22Rv1 (cell line): ENCODE measurements at regions not wholly inside any gene's neighbourhood (a gene's known extent, or its start where the extent isn't known, plus 50 kb on each side); places are given as distances from the start of the nearest gene placed in this dataset.

ENCODE experiments used
- H3K27ac ChIP-seq: fragments of 450-650 bp; 2 replicates; pipeline ENCODE4 v1.5.1; 2017
- CTCF ChIP-seq: fragments of 450-650 bp; IDR thresholded peaks from 2 replicates; pipeline ENCODE4 v1.5.1; 2017; ENCODE audit warnings: mild to moderate bottlenecking
- ZFX ChIP-seq: fragments of 450-650 bp; IDR thresholded peaks from 2 replicates; pipeline ENCODE4 v1.6.1; 2017; ENCODE audit warnings: antibody characterized with exemption, borderline replicate concordance

- TF ChIP-seq ZFX (no peak), CTCF (no peak)
- no peak overlapping the region for H3K27ac ChIP-seq
These were observed 557.3 kb upstream of the TENM3 start for GRCh38 chr4:181685911-181686310.

GRCh38 chr4:181687116-181687515, 556.1 kb upstream of the TENM3 start:
- TF ChIP-seq ZFX (no peak), CTCF (no peak)
- H3K27ac ChIP-seq = no peak overlapping the region

DNA sequence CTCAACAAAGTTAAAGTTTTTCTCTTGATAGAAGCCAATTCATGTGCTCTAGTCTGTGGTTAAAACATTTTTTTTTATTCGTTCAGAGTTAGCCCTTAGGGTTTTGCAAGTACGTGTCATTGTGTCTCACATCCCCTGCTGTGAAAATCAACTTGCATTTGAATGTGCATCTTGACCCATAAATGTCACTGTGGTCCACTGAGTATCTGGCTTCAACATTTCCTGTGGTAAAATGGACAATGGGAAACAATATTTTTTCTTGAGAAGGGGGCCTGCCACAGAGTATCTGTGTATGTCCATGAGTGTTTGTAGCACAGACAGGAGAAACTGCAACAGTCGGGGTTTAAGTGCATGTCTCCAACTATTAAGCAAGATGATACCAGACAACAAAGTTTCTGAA, 554.8 kb upstream of the TENM3 start:
- TF ChIP-seq CTCF (no peak), ZFX (no peak)
- no peak overlapping the region for H3K27ac ChIP-seq

- H3K27ac ChIP-seq = no peak overlapping the region
- TF ChIP-seq CTCF (no peak), ZFX (no peak)
These were observed 554.3 kb upstream of the TENM3 start for GRCh38 chr4:181688872-181689271.

GRCh38 chr4:181690498-181690897, 552.7 kb upstream of the TENM3 start:
- H3K27ac ChIP-seq = no peak overlapping the region
- TF ChIP-seq CTCF (no peak), ZFX (no peak)

GRCh38 chr4:181692965-181693364, 550.2 kb upstream of the TENM3 start:
- TF ChIP-seq CTCF (no peak), ZFX (no peak)
- H3K27ac ChIP-seq = no peak overlapping the region

DNA sequence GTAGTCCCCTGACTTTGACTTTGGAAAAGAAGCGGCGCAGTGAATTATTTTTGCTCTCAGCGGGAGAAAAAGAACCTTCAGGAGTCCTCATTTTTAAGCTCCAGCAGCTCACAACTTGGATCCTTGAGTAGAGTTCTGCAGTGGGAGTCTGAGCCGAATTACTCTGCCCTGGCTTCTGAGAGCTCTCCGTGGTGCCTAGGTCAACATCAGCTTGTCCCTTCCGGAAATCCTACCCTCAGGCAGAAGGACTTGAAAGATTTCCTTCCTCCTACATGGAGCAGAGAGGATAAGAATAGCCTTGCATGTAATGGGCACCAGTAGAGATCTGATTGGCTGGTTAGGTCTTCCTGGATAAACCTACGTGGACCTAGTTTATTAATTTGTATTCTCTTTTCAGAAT, 549.7 kb upstream of the TENM3 start:
- H3K27ac ChIP-seq = no peak overlapping the region
- TF ChIP-seq CTCF (no peak), ZFX (no peak)
